HG02884 (cell line): ENCODE measurements at regions not wholly inside any gene's neighbourhood (a gene's known extent, or its start where the extent isn't known, plus 50 kb on each side); places are given as distances from the start of the nearest gene placed in this dataset.

Experiments used
- ATAC-seq: cut with Tn5 transposase; IDR thresholded peaks from one replicate; pipeline ENCODE4 v1.9.1; 2021; ENCODE audit warnings: mild to moderate bottlenecking, moderate library complexity; ENCODE audit not compliant: unreplicated experiment

DNA sequence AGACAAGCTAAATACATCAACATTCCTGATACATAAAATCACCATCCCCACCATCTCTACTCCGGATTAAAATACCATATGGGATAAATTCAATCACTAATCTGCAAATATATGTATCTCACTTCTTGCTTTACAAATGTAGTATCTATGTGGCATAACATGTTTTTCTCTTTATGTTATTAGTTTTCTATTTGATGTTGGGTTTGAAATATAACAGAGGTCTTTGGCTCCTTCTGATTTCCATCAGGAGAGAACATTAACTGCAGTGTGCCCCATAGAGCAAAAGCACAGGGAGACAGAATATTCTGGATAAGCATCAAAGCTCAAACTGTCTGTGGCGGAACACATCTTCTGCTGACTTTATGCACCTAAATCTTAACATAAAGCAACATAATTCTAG is 547.2 kb upstream of the CDH8 start:
- ATAC-seq: no peak

DNA sequence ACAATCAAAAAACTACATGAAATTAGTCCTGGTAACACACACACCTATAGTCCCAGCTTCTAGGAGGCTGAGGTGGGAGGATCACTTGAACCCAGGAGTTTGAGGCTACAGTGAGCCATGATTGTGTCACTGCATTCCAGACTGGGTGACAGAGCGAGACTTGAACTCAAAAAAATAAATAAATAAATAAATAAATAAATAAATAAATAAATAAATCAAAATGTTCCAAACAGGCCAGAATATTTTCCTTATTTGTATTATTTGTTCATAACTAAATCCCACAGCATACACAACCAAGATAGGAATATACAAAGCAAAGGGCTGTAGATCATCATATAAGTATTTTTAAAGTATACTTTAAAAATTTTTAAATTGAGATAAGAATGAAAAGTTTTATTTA is 537.2 kb upstream of the CDH8 start:
- no peak for ATAC-seq

GRCh38 chr16:62568926-62569325 is 532.7 kb upstream of the CDH8 start:
- ATAC-seq: no peak

DNA sequence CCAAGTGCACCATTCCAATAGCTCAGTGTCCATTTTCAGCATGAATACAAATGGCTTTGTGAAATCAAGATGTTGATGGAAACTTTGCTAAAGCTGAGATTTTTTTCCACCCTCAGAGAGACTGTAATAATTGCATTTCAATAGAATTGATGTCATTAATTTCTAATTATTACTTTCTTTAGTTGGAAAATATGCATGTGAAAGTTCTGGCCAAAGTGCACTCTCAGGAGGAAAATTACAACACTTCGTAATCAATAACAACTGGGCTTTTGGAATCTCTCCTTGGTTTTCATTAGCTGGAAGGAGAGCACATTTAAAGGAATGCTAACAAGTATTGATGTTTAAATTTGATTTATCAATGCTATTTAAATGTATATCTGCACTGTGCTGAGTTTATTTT is 529.5 kb upstream of the CDH8 start:
- ATAC-seq: no peak

GRCh38 chr16:62564291-62564690 is 528.1 kb upstream of the CDH8 start:
- no peak for ATAC-seq

- no peak for ATAC-seq
Measured at GRCh38 chr16:62562121-62562520, 525.9 kb upstream of the CDH8 start.

- ATAC-seq: no peak
Measured at GRCh38 chr16:62549875-62550274, 513.6 kb upstream of the CDH8 start.

DNA sequence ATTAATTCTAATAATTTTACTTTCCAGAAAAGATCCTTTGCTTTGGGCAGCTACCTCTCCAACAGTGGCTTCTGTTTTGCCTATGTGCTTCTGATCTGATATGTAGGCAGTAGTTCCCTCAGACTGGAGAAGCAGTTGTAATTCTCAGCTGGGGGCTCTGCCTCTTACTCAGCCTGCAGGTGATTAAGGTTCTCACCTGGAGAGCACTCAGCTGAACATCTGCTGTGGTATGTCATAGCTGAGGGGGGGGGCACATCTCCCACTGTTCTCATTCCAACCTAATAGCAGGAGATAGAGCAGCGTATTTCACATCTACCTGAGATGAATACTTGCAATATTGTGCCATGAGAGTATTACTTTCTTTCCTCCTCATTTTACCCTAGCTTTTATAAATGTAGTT is 511.9 kb upstream of the CDH8 start:
- no peak for ATAC-seq

DNA sequence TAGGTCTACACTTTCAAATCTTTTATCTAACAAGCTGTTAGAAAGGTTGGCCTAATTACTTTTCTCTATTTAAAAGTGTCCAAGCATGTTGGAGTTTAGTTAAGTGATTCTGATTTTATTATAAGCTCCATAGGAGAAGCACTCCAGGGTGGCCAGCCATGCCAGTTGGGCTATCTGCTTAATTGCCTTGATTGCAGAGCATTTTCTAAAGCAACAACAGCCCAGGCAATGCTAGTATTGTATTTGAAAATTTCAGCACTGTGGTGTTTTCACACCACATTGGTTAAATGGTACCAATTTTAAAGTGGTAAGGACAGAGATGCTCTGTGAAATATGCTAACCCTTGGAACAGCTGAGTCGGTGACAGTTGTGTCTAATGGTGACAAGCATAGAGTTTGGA is 510.5 kb upstream of the CDH8 start:
- ATAC-seq: no peak

- ATAC-seq: no peak
Measured at GRCh38 chr16:62545039-62545438, 508.8 kb upstream of the CDH8 start.

- no peak for ATAC-seq
Measured at GRCh38 chr16:62543516-62543915, 507.3 kb upstream of the CDH8 start.

- no peak for ATAC-seq
Measured at GRCh38 chr16:62539657-62540056, 503.4 kb upstream of the CDH8 start.

- no peak for ATAC-seq
Measured at GRCh38 chr16:62530426-62530825, 494.2 kb upstream of the CDH8 start.

DNA sequence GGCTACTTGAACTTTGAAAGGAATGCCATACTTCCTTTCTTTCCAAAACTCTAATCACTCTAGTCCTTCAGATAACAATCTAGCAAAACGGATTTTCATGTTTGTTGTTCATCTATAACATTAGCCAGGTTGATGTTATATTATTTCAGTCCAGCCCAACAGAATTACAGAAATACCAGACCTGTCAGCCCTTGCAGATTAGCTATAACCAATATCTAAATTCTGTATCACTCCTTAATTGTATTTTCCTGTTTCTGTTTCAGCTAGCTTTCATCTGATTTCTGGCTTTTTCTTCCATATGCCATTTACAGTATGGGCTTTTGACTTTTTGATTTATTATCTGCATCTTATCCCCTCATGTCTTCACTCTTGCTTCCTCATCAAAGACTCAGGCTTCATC is 479.8 kb upstream of the CDH8 start:
- no peak for ATAC-seq

DNA sequence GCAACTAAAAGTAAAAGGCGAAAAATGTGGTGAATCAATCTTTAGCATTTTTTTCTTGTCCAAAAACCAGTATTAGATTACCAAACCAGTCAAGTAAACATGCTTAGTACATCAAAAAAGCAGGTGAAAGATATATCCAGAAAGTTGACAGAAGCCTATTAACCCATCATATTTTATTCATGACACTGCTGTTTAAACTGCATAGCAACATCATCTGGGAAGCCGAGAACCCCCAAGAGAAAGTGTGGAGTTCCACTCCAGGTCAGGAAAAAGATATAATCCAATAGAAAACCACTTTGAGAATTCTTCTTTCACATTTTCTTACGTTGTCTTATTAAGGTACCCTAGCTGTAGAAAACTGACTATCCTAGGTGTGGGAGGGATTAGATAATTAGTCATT is 466.8 kb upstream of the CDH8 start:
- ATAC-seq: no peak

- ATAC-seq: no peak
Measured at GRCh38 chr16:62478903-62479458, 442.7 kb upstream of the CDH8 start.

DNA sequence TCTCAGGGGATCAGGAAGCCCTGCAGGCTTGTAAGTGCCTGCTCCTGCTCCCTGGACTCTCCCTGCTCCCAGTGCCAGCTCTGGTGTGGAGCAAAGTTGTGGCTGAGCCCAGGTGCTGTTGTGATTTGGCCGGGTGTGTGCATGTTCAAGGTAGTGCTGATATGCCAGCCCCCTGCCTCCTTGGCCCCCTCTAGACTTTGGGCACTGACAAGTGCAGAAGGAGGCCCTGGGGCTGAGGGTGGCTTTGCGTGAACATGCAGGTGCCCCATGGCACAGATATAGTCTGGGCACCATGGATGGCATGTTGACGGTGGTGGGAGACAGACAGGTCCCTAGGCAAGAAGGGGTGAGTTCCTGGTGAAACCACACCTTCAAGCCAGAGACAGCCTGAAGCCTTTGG is 441.6 kb upstream of the CDH8 start:
- ATAC-seq: no peak

GRCh38 chr16:62475573-62475972 is 439.3 kb upstream of the CDH8 start:
- no peak for ATAC-seq

DNA sequence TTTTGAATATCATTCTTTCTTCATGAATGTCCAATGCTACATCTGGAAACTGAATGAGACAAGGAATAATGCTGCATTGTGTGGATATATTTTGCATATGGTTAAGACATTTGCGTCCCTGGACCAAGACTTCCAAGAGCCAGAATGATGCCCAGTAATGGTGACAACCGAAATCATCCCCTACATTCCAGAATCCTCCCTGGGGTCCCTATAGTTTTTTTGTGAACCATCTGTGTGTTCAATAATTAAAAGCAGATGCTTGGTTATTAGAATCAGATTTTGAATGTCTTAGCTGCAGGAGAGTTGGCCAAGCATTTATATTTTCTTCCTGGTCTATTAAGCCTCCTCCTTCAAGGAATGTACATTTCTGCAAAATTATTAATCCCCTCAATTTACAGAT is 426.7 kb upstream of the CDH8 start:
- ATAC-seq: no peak

GRCh38 chr16:62450291-62450690 is 414.1 kb upstream of the CDH8 start:
- ATAC-seq: no peak

GRCh38 chr16:62445909-62446308 is 409.7 kb upstream of the CDH8 start:
- ATAC-seq: no peak

GRCh38 chr16:62424206-62424605 is 388.0 kb upstream of the CDH8 start:
- ATAC-seq: no peak

DNA sequence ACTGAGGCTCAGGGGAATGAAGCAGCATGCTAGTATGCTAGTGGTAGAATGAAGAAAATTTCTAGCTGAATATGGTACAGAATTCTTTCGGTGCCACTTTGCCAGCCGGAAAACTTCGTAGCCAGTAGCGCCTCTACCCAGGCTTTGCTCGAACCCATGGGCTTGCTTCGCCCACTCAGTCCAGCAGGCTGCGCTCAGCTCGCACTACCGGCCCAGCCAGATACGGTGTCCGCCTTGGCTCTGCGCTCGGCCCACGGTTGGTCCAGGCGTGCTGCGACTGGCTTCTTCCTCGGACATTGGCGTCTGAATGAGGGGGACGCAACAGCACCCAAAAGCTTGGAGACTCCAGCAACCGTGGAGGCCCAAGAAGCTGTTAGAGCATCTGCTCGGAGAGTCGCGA is 372.5 kb upstream of the CDH8 start:
- no peak for ATAC-seq

DNA sequence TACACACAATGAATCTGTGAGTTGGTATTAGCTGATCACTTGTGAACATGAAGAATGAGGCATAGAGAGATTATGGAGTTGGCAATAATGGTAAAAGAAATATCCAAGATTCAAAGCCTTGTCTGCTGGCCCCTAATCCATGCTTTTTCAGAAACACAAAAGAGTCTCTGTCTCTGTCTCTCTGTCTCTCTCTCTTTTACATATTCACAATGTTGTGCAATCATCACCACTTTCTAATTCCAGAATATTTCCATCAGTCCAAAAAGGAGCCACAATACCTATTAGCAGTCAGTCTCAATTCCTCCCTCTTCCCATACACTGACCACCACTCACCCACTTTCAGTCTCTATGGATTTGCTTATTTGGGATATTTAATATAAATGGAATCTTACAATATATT is 370.1 kb upstream of the CDH8 start:
- no peak for ATAC-seq
